Fibroblast of the aortic adventitia (primary cell): ENCODE measurements at regions not wholly inside any gene's neighbourhood (a gene's known extent, or its start where the extent isn't known, plus 50 kb on each side); places are given as distances from the start of the nearest gene placed in this dataset.

ENCODE experiments used
- DNase-seq: peaks from one replicate; pipeline ENCODE4 v3.0.0-alpha.2; 2010; ENCODE audit warnings: low read depth
- H3K4me3 ChIP-seq: 2 replicates; pipeline ENCODE4 v1.5.1; 2011; ENCODE audit warnings: low read depth, mild to moderate bottlenecking, control low read depth, low read length, moderate library complexity
- TF ChIP-seq, protein P1 (sequence below): IDR thresholded peaks from 2 replicates; pipeline ENCODE4 v1.5.1; 2011; ENCODE audit warnings: mild to moderate bottlenecking, low read length, control low read depth, inconsistent platforms; ENCODE audit not compliant: insufficient read depth

DNA sequence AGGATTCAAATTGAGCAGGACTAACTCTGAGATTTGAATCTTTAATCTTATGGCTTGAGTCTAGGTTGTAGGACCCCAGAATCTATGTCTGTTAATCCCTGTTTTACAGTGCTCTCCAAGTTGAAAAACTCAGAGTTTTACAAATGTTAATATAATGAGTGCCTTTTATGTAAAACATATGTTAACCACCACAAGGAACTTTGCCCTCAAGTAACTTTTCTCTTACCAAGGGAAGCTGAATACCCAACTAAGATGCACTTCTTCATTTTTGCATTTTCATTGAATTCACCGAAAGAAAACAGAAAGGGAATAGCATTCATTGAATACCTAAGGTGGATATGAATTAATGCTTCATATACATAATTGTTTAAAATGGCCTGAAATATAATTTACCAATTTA lies 338.1 kb downstream of the RPRM start:
- DNase-seq = no peak
- TF ChIP-seq, protein P1, sequence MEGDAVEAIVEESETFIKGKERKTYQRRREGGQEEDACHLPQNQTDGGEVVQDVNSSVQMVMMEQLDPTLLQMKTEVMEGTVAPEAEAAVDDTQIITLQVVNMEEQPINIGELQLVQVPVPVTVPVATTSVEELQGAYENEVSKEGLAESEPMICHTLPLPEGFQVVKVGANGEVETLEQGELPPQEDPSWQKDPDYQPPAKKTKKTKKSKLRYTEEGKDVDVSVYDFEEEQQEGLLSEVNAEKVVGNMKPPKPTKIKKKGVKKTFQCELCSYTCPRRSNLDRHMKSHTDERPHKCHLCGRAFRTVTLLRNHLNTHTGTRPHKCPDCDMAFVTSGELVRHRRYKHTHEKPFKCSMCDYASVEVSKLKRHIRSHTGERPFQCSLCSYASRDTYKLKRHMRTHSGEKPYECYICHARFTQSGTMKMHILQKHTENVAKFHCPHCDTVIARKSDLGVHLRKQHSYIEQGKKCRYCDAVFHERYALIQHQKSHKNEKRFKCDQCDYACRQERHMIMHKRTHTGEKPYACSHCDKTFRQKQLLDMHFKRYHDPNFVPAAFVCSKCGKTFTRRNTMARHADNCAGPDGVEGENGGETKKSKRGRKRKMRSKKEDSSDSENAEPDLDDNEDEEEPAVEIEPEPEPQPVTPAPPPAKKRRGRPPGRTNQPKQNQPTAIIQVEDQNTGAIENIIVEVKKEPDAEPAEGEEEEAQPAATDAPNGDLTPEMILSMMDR = no peak
- no peak overlapping the region for H3K4me3 ChIP-seq

DNA sequence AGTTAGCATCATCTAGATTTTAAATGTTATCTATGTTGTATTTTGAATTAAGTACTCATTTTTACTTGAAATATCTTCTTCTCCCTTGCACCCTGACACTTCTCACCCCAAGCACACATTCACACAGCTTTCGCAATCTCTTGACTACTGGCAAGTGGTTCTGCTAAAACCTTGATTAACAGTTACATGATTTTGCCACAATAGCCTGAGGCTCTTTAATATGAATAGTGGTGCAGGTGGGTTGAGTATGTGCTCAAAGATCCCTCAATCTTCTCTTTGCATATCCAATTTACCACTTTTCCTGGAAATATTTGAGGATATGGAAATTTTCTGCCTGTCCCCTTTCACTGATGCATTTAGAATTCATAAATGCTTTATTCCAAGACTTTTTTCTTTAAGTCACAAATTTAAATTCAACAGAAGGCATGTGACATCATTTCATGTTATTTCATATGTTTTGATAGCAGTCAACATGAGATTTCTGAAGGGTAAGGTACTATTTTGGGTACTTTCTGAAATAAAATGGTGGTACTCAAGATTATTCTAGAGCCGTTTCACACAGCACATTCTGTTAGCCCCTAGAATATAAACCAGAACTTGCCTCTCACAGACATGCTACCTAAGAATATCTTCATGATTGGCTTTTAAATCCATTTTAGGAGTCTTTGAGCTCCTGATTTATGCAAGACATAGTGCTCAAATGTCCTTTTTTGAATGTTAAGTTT lies 339.7 kb downstream of the RPRM start:
- no peak for DNase-seq
- no peak overlapping the region for H3K4me3 ChIP-seq
- TF ChIP-seq, protein P1 = no peak

DNA sequence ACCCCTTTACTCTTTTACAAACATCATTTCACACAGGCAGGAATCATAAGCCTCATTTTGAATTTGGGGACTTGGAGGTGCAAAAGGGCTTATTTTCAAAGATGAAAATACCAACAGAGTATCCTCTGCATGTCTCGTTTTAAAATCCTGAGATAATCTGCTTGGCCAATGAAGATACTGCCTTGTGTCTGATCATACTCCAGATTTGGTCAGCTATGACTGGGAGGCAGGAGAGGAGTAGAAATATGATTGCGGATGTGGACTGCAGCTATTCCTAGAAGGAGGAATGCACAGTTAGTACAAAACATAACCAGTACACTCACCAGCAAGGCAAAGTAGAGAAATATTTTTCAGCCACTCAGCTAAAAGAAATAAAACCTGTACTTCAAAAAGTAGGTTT lies 342.3 kb downstream of the RPRM start:
- DNase-seq = no peak
- TF ChIP-seq, protein P1 = no peak
- H3K4me3 ChIP-seq = no peak overlapping the region

DNA sequence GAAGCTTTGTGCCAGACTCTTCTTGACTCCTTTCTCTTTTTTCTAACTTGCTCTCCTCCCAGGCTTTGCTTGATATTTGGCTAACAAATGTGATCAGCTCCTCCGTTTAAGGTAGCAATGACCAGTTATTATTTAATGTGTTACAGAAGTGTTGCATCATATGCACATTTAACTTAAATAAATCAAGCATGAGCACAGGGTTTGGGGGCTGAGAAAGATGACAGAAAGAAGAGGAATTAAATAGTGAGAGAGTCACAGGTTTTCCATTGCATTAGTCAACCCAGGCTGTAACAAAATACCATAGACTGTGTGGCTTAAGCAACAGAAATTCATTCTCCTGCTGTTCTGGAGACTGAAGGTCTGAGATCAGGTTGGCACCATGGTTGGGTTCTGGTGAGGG lies 343.8 kb downstream of the RPRM start:
- no peak overlapping the region for H3K4me3 ChIP-seq
- TF ChIP-seq, protein P1 = no peak
- DNase-seq = no peak

DNA sequence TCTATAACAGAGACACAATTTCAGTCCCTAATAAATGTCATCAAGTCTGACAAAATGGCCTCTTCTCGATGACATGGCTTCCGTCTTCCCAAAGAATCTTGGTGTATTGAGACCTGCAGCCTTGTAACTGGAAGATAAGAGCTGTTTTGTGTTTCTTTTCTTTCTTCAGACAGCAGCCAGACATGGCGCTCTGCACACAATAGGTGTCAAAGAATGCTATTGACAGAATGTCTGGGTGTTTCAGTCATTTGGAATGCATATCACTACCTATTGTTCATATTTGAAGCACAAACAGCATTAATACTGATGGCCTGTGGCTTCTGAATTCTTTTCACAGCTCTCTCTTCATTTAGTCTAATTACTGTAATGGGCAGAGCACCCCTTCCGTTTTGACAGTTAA lies 344.8 kb downstream of the RPRM start:
- TF ChIP-seq, protein P1 = no peak
- H3K4me3 ChIP-seq = no peak overlapping the region
- no peak for DNase-seq

DNA sequence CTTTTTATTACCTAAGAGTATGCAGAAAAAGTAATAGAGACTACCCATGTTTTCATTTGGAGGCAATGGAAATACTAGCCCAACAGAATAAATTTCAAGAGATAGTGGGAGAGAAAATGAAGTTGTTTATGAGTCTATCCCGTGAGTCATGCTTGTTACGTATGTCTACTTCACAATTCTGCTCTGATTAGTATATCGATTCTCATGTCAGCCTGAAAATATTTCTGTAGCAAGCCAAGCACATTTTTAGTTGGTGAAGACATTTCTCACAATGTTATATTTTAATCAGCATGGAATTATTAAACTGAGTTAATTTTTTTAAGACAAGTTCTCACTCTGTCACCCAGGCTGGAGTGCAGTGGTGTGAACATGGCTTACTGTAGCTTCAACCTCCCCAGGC lies 346.1 kb downstream of the RPRM start:
- H3K4me3 ChIP-seq = no peak overlapping the region
- TF ChIP-seq, protein P1 = no peak
- no peak for DNase-seq

DNA sequence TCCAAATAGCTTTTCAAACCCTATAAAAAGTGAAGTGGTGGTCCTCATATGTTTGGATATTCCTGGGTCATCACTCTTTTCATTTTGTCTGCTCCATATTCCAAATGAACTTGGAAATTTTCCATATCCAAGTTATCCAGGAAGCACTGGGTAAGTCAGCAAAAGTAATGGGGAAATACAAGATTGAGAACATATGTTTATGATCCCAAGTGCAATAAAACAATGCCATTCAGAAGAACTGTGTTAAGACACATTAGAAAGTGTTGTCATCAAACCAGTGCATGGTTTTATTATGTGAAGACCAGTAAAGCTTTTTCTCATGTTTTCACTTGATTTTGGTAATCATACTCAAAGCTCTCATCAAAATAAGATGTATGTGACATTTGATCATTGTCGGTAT lies 363.4 kb downstream of the RPRM start:
- TF ChIP-seq, protein P1 = no peak
- H3K4me3 ChIP-seq = no peak overlapping the region
- no peak for DNase-seq
